ENCODE measurements at regions not wholly inside any gene's neighbourhood (a gene's known extent, or its start where the extent isn't known, plus 50 kb on each side); places are given as distances from the start of the nearest gene placed in this dataset.

- no peak for TF ChIP-seq CTCF (IDR thresholded peaks at IDR 0.05; ENCODE audit: low read depth, low read length, missing control alignments)
- no peak for DNase-seq (ENCODE audit: low read depth)
- H3K4me3 ChIP-seq (ENCODE audit: low read depth, low read length) = no peak overlapping the region
These were observed 553.9 kb downstream of the LMO7 start for GRCh38 chr13:76189882-76190519.

- no peak overlapping the region for H3K4me3 ChIP-seq (ENCODE audit: low read depth, low read length)
- DNase-seq (ENCODE audit: low read depth) = no peak
- TF ChIP-seq CTCF (IDR thresholded peaks at IDR 0.05; ENCODE audit: low read depth, low read length, missing control alignments) = no peak
These were observed 540.0 kb downstream of the LMO7 start for GRCh38 chr13:76175961-76176725.

- TF ChIP-seq CTCF (IDR thresholded peaks at IDR 0.05; ENCODE audit: low read depth, low read length, missing control alignments) = no peak
- DNase-seq (ENCODE audit: low read depth) = no peak
- H3K4me3 ChIP-seq (ENCODE audit: low read depth, low read length) = no peak overlapping the region
These were observed 532.5 kb downstream of the LMO7 start for GRCh38 chr13:76168661-76169060.

GRCh38 chr13:76164290-76164689 is 528.2 kb downstream of the LMO7 start:
- TF ChIP-seq CTCF (IDR thresholded peaks at IDR 0.05; ENCODE audit: low read depth, low read length, missing control alignments) = no peak
- H3K4me3 ChIP-seq (ENCODE audit: low read depth, low read length) = no peak overlapping the region
- no peak for DNase-seq (ENCODE audit: low read depth)

- DNase-seq (ENCODE audit: low read depth) = no peak
- no peak overlapping the region for H3K4me3 ChIP-seq (ENCODE audit: low read depth, low read length)
- no peak for TF ChIP-seq CTCF (IDR thresholded peaks at IDR 0.05; ENCODE audit: low read depth, low read length, missing control alignments)
These were observed 527.6 kb downstream of the LMO7 start for GRCh38 chr13:76163761-76164160.

- H3K4me3 ChIP-seq (ENCODE audit: low read depth, low read length) = no peak overlapping the region
- no peak for DNase-seq (ENCODE audit: low read depth)
- no peak for TF ChIP-seq CTCF (IDR thresholded peaks at IDR 0.05; ENCODE audit: low read depth, low read length, missing control alignments)
These were observed 525.1 kb downstream of the LMO7 start for GRCh38 chr13:76160961-76161925.
